GM12865 (cell line): ENCODE measurements at regions not wholly inside any gene's neighbourhood (a gene's known extent, or its start where the extent isn't known, plus 50 kb on each side); places are given as distances from the start of the nearest gene placed in this dataset.

ENCODE experiments used
- DNase-seq: peaks from one replicate; pipeline ENCODE4 v3.0.0; 2010; ENCODE audit warnings: low read depth
- H3K4me3 ChIP-seq: 2 replicates; pipeline ENCODE4 v1.5.1; 2011; ENCODE audit warnings: mild to moderate bottlenecking, low read depth, low read length, control low read depth
- TF ChIP-seq, protein P1 (sequence below): IDR thresholded peaks from 2 replicates; pipeline ENCODE4 v1.5.1; 2011; ENCODE audit warnings: low read length, control low read depth, low read depth, inconsistent platforms; ENCODE audit not compliant: insufficient read depth; ENCODE audit errors: missing control alignments

DNA sequence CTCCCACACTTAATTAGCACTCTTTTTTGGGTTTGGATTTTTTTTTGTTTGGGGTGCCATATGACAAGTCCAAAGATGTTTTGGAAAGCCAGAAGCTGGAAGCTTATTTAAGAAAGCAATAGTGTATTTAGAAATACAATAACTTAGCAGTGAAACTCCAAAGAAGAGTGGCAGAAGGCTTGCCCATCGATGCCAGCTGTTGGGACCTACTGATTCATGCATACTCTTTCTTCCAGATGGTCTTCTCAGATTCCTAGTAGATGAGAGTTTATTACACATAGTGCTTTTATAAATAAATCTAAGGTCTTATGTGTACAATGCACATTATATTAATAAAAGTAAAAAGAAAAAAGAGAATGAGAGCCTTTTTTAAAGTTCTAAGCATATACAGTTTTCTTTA is 374.6 kb downstream of the OSTF1 start:
- no peak for DNase-seq
- TF ChIP-seq, protein P1, sequence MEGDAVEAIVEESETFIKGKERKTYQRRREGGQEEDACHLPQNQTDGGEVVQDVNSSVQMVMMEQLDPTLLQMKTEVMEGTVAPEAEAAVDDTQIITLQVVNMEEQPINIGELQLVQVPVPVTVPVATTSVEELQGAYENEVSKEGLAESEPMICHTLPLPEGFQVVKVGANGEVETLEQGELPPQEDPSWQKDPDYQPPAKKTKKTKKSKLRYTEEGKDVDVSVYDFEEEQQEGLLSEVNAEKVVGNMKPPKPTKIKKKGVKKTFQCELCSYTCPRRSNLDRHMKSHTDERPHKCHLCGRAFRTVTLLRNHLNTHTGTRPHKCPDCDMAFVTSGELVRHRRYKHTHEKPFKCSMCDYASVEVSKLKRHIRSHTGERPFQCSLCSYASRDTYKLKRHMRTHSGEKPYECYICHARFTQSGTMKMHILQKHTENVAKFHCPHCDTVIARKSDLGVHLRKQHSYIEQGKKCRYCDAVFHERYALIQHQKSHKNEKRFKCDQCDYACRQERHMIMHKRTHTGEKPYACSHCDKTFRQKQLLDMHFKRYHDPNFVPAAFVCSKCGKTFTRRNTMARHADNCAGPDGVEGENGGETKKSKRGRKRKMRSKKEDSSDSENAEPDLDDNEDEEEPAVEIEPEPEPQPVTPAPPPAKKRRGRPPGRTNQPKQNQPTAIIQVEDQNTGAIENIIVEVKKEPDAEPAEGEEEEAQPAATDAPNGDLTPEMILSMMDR = no peak
- no peak overlapping the region for H3K4me3 ChIP-seq

DNA sequence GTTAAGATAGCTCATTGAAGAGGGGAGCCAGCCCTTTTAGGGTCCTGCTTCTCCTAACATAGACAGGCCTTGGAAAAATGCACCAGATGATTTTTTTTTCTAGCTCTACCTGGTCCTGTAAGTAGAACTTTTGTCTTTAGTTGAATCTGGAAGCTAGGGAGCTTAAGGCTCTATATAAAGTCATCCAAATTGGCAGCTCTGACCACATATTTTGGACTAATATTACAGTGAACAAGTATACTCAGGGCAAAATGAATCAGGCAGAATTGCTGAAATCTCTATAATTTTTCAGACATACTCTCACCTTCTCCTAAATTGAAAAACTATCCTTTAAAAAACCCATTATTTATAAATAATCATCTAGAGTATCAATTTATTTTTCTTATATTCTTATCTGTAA is 375.6 kb downstream of the OSTF1 start:
- DNase-seq = no peak
- H3K4me3 ChIP-seq = no peak overlapping the region
- TF ChIP-seq, protein P1 = no peak

DNA sequence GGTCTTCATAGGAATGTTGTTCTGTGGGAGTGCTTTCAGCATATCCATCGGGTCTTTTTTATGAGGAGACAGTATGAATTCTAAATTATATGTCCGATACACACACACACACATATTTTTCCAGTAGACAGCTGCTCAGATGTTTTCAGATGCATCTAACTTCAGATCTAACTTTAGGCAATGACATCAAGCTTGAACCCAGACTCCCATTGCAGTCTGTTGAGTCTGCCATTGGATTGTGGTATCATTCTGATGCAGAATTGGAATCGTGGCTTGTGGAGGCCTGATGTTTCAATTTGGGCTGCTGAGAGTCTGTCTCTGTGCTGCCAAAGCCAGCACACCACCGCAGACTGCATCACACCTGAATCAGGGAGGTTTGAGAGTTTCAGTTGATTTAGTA is 376.4 kb downstream of the OSTF1 start:
- TF ChIP-seq, protein P1 = no peak
- H3K4me3 ChIP-seq = no peak overlapping the region
- DNase-seq = no peak

DNA sequence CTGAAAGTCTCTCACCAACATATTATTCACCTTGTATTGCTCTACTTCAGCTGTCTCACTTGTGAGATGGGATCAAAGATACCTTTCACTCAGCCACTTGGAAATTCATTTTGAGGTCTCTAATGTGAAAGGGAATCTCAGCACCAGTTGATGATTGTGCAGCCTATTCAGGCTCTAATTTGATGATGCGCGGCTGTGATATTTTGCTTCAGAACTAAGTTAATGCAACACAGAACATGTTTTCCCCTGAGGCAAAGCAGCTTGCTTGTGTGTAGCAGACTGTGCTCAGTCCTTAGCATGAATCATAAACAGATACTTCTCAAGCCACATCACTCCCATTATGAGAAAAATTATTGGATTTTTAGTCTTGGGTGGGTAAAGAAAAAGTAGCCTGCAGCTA is 378.8 kb downstream of the OSTF1 start:
- DNase-seq = no peak
- no peak overlapping the region for H3K4me3 ChIP-seq
- TF ChIP-seq, protein P1 = no peak

DNA sequence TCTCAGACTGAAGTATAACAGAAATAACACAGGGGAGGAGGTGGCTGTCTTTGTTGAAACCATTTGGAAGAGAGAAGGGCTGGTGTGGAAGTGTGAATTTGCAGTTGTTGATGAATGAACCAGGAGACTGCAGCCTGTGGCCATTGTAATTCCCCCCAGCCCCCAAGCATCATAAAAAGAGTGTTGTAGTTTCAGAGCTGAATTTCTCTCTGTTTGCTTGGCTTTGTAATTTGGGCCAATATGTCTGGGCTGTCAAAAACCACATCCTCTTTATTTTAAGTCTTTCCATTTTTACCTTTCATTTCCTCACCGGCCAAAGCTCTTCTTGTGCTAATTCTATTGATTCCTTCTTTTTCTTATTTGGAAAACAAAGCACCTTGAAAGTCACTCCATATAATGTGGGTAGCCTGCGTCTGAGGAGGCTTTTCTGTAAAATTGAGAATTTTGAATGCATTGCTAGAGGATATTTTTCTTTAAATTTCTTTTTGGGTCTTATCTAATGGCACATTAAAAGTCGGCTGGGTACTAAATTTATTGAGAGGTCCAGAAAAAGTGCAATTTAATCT is 383.3 kb downstream of the OSTF1 start:
- peak; percentile 13 for DNase-seq
- no peak overlapping the region for H3K4me3 ChIP-seq
- TF ChIP-seq, protein P1 = no peak

DNA sequence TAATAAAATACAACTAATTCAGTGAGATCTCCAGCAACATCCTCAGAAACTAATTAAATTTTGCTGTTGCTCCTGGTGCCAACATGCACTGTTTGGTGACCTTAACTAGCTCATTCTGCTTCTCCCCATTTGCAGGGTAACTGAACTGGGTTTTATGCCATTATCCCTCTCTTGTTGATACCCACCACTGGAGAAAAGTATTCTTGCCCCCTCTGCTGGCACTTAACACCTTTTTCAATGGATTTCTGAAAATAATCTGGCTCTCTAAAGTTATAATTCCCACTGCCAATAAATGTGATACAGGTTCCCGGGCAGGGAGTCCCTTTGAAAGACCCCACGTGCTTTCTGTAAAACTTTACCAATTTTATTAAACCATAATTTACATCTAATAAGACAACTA is 394.3 kb downstream of the OSTF1 start:
- H3K4me3 ChIP-seq = no peak overlapping the region
- TF ChIP-seq, protein P1 = peak; percentile 5
- DNase-seq = peak; percentile 3

DNA sequence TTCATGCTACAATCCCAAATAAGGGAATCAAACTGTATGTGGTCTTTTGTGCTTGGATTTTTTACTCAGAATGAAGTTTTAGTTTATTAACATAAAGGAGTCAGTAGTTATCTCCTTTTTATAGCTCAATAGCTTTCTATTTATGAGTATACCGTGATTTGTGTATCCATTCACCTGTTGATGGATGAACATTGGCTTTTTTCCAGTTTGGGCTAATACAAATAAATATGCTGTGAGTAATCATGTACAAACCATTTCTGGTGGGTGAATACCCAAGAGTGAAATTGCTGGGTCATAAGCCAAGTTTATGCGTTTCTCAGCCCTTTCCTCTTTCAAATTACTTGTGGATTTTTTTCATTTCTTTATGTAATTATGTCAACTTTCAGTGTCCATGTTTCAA is 395.3 kb downstream of the OSTF1 start:
- TF ChIP-seq, protein P1 = no peak
- no peak overlapping the region for H3K4me3 ChIP-seq
- DNase-seq = no peak
